WTC11 (cell line): ENCODE measurements at regions not wholly inside any gene's neighbourhood (a gene's known extent, or its start where the extent isn't known, plus 50 kb on each side); places are given as distances from the start of the nearest gene placed in this dataset.

ENCODE experiments used
- ATF2 ChIP-seq: sonication (generic); formaldehyde crosslinking; IDR thresholded peaks from 2 replicates; pipeline ENCODE4 v1.8.1; 2022; ENCODE audit warnings: low read depth, missing genetic modification reagents, borderline replicate concordance
- CTCF ChIP-seq: fragments of 200-600 bp; IDR thresholded peaks from 2 replicates; pipeline ENCODE4 v1.8.0; 2022; ENCODE audit warnings: antibody characterized with exemption
- ESRRA ChIP-seq: sonication (generic); formaldehyde crosslinking; IDR thresholded peaks from 2 replicates; pipeline ENCODE4 v1.8.1; 2022; ENCODE audit warnings: mild to moderate bottlenecking, missing genetic modification reagents, borderline replicate concordance
- HMGXB4 ChIP-seq: sonication (generic); formaldehyde crosslinking; IDR thresholded peaks from 2 replicates; pipeline ENCODE4 v1.8.1; 2023; ENCODE audit warnings: mild to moderate bottlenecking, moderate library complexity, missing genetic modification reagents
- NR2C2 ChIP-seq: sonication (generic); formaldehyde crosslinking; IDR thresholded peaks from 2 replicates; pipeline ENCODE4 v1.8.0; 2022; ENCODE audit warnings: mild to moderate bottlenecking, missing genetic modification reagents
- TCF7 ChIP-seq: sonication (generic); formaldehyde crosslinking; IDR thresholded peaks from 2 replicates; pipeline ENCODE4 v1.8.0; 2022; ENCODE audit warnings: mild to moderate bottlenecking, low read depth, missing genetic modification reagents, moderate library complexity
- USF2 ChIP-seq: sonication (generic); formaldehyde crosslinking; IDR thresholded peaks from 2 replicates; pipeline ENCODE4 v1.8.1; 2023; ENCODE audit warnings: mild to moderate bottlenecking, missing genetic modification reagents, moderate library complexity

GRCh38 chr6:93516441-93516840, 97.1 kb upstream of the EPHA7 start:
- TF ChIP-seq CTCF = no peak
- TF ChIP-seq USF2 = no peak
- TF ChIP-seq TCF7 = no peak
- no peak for TF ChIP-seq ESRRA (CRISPR knock-in tag)
- TF ChIP-seq NR2C2 (CRISPR knock-in tag) = no peak
- TF ChIP-seq HMGXB4 (CRISPR knock-in tag) = no peak
- TF ChIP-seq ATF2 (CRISPR knock-in tag) = no peak
